ENCODE measurements at regions not wholly inside any gene's neighbourhood (a gene's known extent, or its start where the extent isn't known, plus 50 kb on each side); places are given as distances from the start of the nearest gene placed in this dataset.

- DNase-seq (ENCODE audit: low read depth in 1 of 2, low spot score in 1 of 2) = no peak
- no peak for TF ChIP-seq GABPA (IDR thresholded peaks at IDR 0.05; ENCODE audit: low read depth)
- no peak for TF ChIP-seq SPI1 (IDR thresholded peaks at IDR 0.05; ENCODE audit: borderline replicate concordance, low read depth)
- no peak for TF ChIP-seq POLR2AphosphoS5 (IDR thresholded peaks at IDR 0.05; ENCODE audit: low read depth)
- TF ChIP-seq CTCF (IDR thresholded peaks at IDR 0.05; ENCODE audit: insufficient read depth, low read length) = no peak
- no peak for TF ChIP-seq REST (IDR thresholded peaks at IDR 0.05; ENCODE audit: insufficient replicate concordance, low read depth)
- no peak overlapping the region for H3K27ac ChIP-seq (replicated peaks)
- H3K27me3 ChIP-seq (ENCODE audit: insufficient read depth, poor library complexity, severe bottlenecking) = no peaks in the 10 kb centered on the region
- H3K4me3 ChIP-seq (replicated peaks; ENCODE audit: insufficient read depth, low read length) = no peak overlapping the region
Observed at GRCh38 chr12:43079476-43079875, 472.5 kb downstream of the ADAMTS20 start.

GRCh38 chr12:43078976-43079375 is 473.0 kb downstream of the ADAMTS20 start:
- TF ChIP-seq CTCF (IDR thresholded peaks at IDR 0.05; ENCODE audit: insufficient read depth, low read length) = no peak
- TF ChIP-seq GABPA (IDR thresholded peaks at IDR 0.05; ENCODE audit: low read depth) = no peak
- TF ChIP-seq SPI1 (IDR thresholded peaks at IDR 0.05; ENCODE audit: borderline replicate concordance, low read depth) = no peak
- TF ChIP-seq REST (IDR thresholded peaks at IDR 0.05; ENCODE audit: insufficient replicate concordance, low read depth) = no peak
- no peak for TF ChIP-seq POLR2AphosphoS5 (IDR thresholded peaks at IDR 0.05; ENCODE audit: low read depth)
- Histone ChIP-seq H3K27me3 (ENCODE audit: insufficient read depth, poor library complexity, severe bottlenecking) (no peaks in the 10 kb centered on the region), H3K27ac (replicated peaks) (no peak overlapping the region), H3K4me3 (replicated peaks; ENCODE audit: insufficient read depth, low read length) (no peak overlapping the region)
- DNase-seq (ENCODE audit: low read depth in 1 of 2, low spot score in 1 of 2) = no peak

GRCh38 chr12:43072431-43072830 is 479.6 kb downstream of the ADAMTS20 start:
- no peak for TF ChIP-seq GABPA (IDR thresholded peaks at IDR 0.05; ENCODE audit: low read depth)
- no peak for TF ChIP-seq POLR2AphosphoS5 (IDR thresholded peaks at IDR 0.05; ENCODE audit: low read depth)
- TF ChIP-seq SPI1 (IDR thresholded peaks at IDR 0.05; ENCODE audit: borderline replicate concordance, low read depth) = no peak
- no peak for TF ChIP-seq CTCF (IDR thresholded peaks at IDR 0.05; ENCODE audit: insufficient read depth, low read length)
- TF ChIP-seq REST (IDR thresholded peaks at IDR 0.05; ENCODE audit: insufficient replicate concordance, low read depth) = no peak
- Histone ChIP-seq H3K27me3 (ENCODE audit: insufficient read depth, poor library complexity, severe bottlenecking) (no peaks in the 10 kb centered on the region), H3K27ac (replicated peaks) (no peak overlapping the region), H3K4me3 (replicated peaks; ENCODE audit: insufficient read depth, low read length) (no peak overlapping the region)
- no peak for DNase-seq (ENCODE audit: low read depth in 1 of 2, low spot score in 1 of 2)

Measured in HL-60 (cell line).